ENCODE measurements at regions not wholly inside any gene's neighbourhood (a gene's known extent, or its start where the extent isn't known, plus 50 kb on each side); places are given as distances from the start of the nearest gene placed in this dataset.

GRCh38 chr3:189500299-189500698, 130.9 kb upstream of the TP63 start:
- H3K4me2 ChIP-seq (ENCODE audit: insufficient read depth, low read length): no peak overlapping the region
- H3K9me1 ChIP-seq (ENCODE audit: control insufficient read depth, insufficient read depth, low read length): no peaks in the 10 kb centered on the region
- H3K9me3 ChIP-seq (replicated peaks; ENCODE audit: control insufficient read depth, insufficient read depth, low read depth, low read length): no peaks in the 10 kb centered on the region; the same call in 1 of the 2 replicates
- ChIA-PET CTCF (ENCODE audit: low intra/inter-chr PET ratio) (no interaction called here), POLR2A (no interaction called here)
- H3K4me1 ChIP-seq (replicated peaks in 1 of 2; ENCODE audit: control insufficient read depth in 2 of 2, insufficient read depth in 2 of 2, low read length in 2 of 2): no peaks in the 10 kb centered on the region
- DNase-seq (ENCODE audit: extremely low read depth in 1 of 4, low spot score in 3 of 4) (no peak), ATAC-seq (no peak), FAIRE-seq (no peak)
- WGBS (ENCODE audit: insufficient coverage, low coverage, missing lambda C conversion rate): 0% methylated on average over 3 of the region's 4 CpGs
- no peak overlapping the region for H2AFZ ChIP-seq (ENCODE audit: low read depth, low read length)
- BruUV-seq (replicated peaks): no TSS peak
- no peaks in the 10 kb centered on the region for H3K36me3 ChIP-seq (ENCODE audit: control insufficient read depth, insufficient read depth, low read length)
- no peaks in the 10 kb centered on the region for H3K27me3 ChIP-seq (ENCODE audit: control insufficient read depth in 2 of 2, insufficient read depth in 2 of 2, low read length in 2 of 2)
- H3K79me2 ChIP-seq (ENCODE audit: control insufficient read depth, insufficient read depth, low read length): no peaks in the 10 kb centered on the region
- no peak overlapping the region for H3K27ac ChIP-seq (ENCODE audit: extremely low read depth, low read depth, low read length)
- intact Hi-C loops (cut with micrococcal nuclease) (no loop called here), in situ Hi-C loops (cut with MboI) (no loop called here)
- no peak overlapping the region for H3K4me3 ChIP-seq
- no peaks in the 10 kb centered on the region for H4K20me1 ChIP-seq (replicated peaks; ENCODE audit: control insufficient read depth, insufficient read depth, low read length)
- TF ChIP-seq ZNF354B (CRISPR knock-in tag; IDR thresholded peaks at IDR 0.05) (no peak), CBFA2T2 (conservative IDR thresholded peaks at IDR 0.05) (no peak), EGR1 (conservative IDR thresholded peaks at IDR 0.05) (no peak), ZNF324 (CRISPR knock-in tag; IDR thresholded peaks at IDR 0.05) (no peak), EP400 (IDR thresholded peaks at IDR 0.05) (no peak), ESRRB (CRISPR knock-in tag; IDR thresholded peaks at IDR 0.05; ENCODE audit: borderline replicate concordance) (no peak), E2F1 (CRISPR knock-in tag; IDR thresholded peaks at IDR 0.05) (no peak), ZBTB8A (IDR thresholded peaks at IDR 0.05; ENCODE audit: partially characterized antibody) (no peak), ZNF384 (IDR thresholded peaks at IDR 0.05; ENCODE audit: low read depth, low read length) (no peak), PBX2 (CRISPR knock-in tag; IDR thresholded peaks at IDR 0.05; ENCODE audit: low read depth) (no peak), PBX2 (tag; conservative IDR thresholded peaks at IDR 0.05; ENCODE audit: low read depth) (no peak), EHMT2 (IDR thresholded peaks at IDR 0.05) (no peak)
- no peak overlapping the region for H3K9ac ChIP-seq (ENCODE audit: insufficient read depth in 1 of 2, low read depth in 2 of 2, low read length in 2 of 2)

All from K562 (cell line).